CD4-positive, CD25-positive, alpha-beta regulatory T cell (primary cell): ENCODE measurements at regions not wholly inside any gene's neighbourhood (a gene's known extent, or its start where the extent isn't known, plus 50 kb on each side); places are given as distances from the start of the nearest gene placed in this dataset.

Experiments used
- ATAC-seq, 2 donors: fragments of 150-1000 bp; cut with Tn5 transposase; one replicate each; pipeline ENCODE4 v1.10.0; 2021; ENCODE audit warnings: low read depth in 2 of 2, moderate number of reproducible peaks in 2 of 2, moderate library complexity in 1 of 2
- DNase-seq, 3 donors: peaks; one replicate each; pipeline versions ENCODE4 v3.0.0 to v3.0.0-alpha.2; 2012 to 2022; ENCODE audit warnings: mixed read lengths in 1 of 3
- H3K27ac ChIP-seq: one replicate; pipeline ENCODE4 v1.7.0; 2013; ENCODE audit warnings: mild to moderate bottlenecking, low read length; ENCODE audit not compliant: insufficient read depth, poor library complexity, severe bottlenecking
- H3K27me3 ChIP-seq: one replicate; pipeline ENCODE4 v1.7.0; 2013; ENCODE audit warnings: low read length; ENCODE audit not compliant: control insufficient read depth, insufficient read depth
- H3K36me3 ChIP-seq: one replicate; pipeline ENCODE4 v1.7.0; 2013; ENCODE audit warnings: mild to moderate bottlenecking, low read length, moderate library complexity; ENCODE audit not compliant: control insufficient read depth, insufficient read depth
- H3K4me1 ChIP-seq: 2 replicates; pipeline ENCODE4 v1.7.0; 2013; ENCODE audit warnings: mild to moderate bottlenecking, low read length; ENCODE audit not compliant: insufficient read depth, control insufficient read depth, poor library complexity, severe bottlenecking
- H3K4me3 ChIP-seq: one replicate; pipeline ENCODE4 v1.7.0; 2013; ENCODE audit warnings: low read depth, mild to moderate bottlenecking, low read length, moderate library complexity
- H3K9me3 ChIP-seq, 2 experiments: 1 replicate in 1 of 2; 2 replicates in 1 of 2; pipeline ENCODE4 v1.7.0; 2013; ENCODE audit warnings: low read length in 2 of 2, mild to moderate bottlenecking in 1 of 2, moderate library complexity in 1 of 2; ENCODE audit not compliant: control insufficient read depth in 2 of 2
- H3K27ac Mint-ChIP-seq, 3 donors: one replicate each; pipeline ENCODE4 v1.8.0; 2020 to 2022; ENCODE audit warnings: mild to moderate bottlenecking in 3 of 3, mixed read lengths in 3 of 3, moderate library complexity in 2 of 3
- H3K27me3 Mint-ChIP-seq: one replicate; pipeline ENCODE4 v1.8.0; 2022; ENCODE audit warnings: mild to moderate bottlenecking, mixed read lengths
- H3K36me3 Mint-ChIP-seq: one replicate; pipeline ENCODE4 v1.8.0; 2020; ENCODE audit warnings: mixed read lengths
- H3K4me1 Mint-ChIP-seq, 4 donors: one replicate each; pipeline ENCODE4 v1.8.0; 2020 to 2022; ENCODE audit warnings: mixed read lengths in 4 of 4, mild to moderate bottlenecking in 1 of 4
- H3K4me3 Mint-ChIP-seq, 4 donors: one replicate each; pipeline ENCODE4 v1.8.0; 2020 to 2022; ENCODE audit warnings: mild to moderate bottlenecking in 4 of 4, mixed read lengths in 4 of 4, moderate library complexity in 3 of 4
- H3K9me3 Mint-ChIP-seq, 7 donors: one replicate each; pipeline ENCODE4 v1.8.0; 2020 to 2022; ENCODE audit warnings: mixed read lengths in 7 of 7, mild to moderate bottlenecking in 3 of 7, moderate library complexity in 2 of 7

DNA sequence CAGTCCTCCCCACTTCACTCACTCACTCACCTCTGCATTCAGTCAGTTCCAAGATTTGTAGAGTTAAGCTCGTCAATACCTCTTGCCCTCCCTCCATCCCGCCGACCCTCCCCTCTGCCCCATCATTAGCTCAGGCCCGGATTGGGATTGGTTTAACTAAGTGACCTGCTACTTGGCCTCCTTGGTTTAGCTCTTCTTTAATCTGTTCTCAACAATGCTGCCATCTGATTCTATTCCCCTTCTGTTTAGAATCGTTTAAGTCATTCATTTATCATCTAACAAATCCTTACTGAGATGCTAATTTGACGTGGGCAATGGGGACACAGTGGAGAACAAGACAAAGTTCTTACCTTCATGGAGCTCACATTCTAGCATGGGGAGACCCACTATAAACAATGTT lies 204.6 kb downstream of the MTX2 start:
- no peaks in the 10 kb centered on the region for H3K36me3 ChIP-seq
- Mint-ChIP-seq H3K36me3 (no peaks in the 10 kb centered on the region), H3K4me3 (no peak overlapping the region), H3K9me3 (no peaks in the 10 kb centered on the region), H3K27me3 (peaks cover 4% of the 10 kb centered on the region), H3K4me1 (peaks cover 0 to 15% (median 4%) of the 10 kb centered on the region in 4 donors), H3K27ac (peak overlapping the region in 2 of 3 donors; percentile 34 to 62)
- H3K27ac ChIP-seq = no peak overlapping the region
- H3K27me3 ChIP-seq = peaks cover 9% of the 10 kb centered on the region
- DNase-seq (no peak), ATAC-seq (no peak)
- H3K4me3 ChIP-seq = no peak overlapping the region
- H3K9me3 ChIP-seq = no peaks in the 10 kb centered on the region
- H3K4me1 ChIP-seq = no peaks in the 10 kb centered on the region

DNA sequence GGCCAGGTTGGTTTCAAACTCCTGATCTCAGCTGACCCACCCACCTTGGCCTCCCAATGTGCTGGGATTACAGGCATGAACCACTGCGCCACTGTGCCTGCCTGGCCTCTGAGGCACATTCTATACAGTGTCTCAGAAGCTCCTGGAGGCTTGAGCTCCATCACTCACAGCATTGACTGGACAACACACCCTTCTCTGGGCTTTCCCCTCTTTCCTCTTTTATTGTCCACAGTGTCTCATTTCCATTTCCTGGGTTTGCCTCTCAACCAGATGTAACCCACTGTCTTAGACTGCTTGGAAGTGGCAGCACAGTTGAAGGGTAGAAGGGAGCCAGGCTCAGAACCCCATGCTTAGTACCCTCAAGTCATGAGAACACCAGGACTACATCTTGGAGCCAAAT lies 208.1 kb downstream of the MTX2 start:
- no peak overlapping the region for H3K4me3 ChIP-seq
- peaks cover 0 to 13% (median 4%) of the 10 kb centered on the region in 4 donors for H3K4me1 Mint-ChIP-seq
- peaks cover 7% of the 10 kb centered on the region for H3K27me3 ChIP-seq
- DNase-seq (no peak), ATAC-seq (no peak)
- no peak overlapping the region for H3K27ac Mint-ChIP-seq
- no peaks in the 10 kb centered on the region for H3K4me1 ChIP-seq
- no peak overlapping the region for H3K4me3 Mint-ChIP-seq
- H3K36me3 ChIP-seq = no peaks in the 10 kb centered on the region
- no peak overlapping the region for H3K27ac ChIP-seq
- no peaks in the 10 kb centered on the region for H3K36me3 Mint-ChIP-seq
- H3K27me3 Mint-ChIP-seq = peaks cover 4% of the 10 kb centered on the region
- H3K9me3 ChIP-seq = no peaks in the 10 kb centered on the region
- H3K9me3 Mint-ChIP-seq = no peaks in the 10 kb centered on the region

DNA sequence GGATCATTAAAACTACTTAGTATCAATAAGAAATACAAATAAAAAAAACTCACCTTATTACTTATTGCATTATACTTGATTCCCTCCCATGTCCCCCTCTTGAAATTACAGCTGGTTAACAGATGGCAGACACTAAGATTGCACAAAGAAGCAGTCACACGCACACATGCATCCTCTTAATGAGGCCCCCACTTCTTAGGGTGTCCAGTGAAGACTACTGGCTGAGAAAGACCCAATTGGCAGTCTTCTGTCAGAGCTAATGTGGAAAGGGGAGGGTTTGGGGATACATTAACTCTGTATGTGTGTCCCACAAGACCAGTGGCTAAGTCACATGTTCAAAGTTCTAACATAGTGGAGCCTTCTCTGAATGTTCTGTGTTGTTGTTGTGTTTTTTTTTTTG lies 210.7 kb downstream of the MTX2 start:
- Histone ChIP-seq H3K27me3 (peaks cover 5% of the 10 kb centered on the region), H3K9me3 (no peaks in the 10 kb centered on the region), H3K27ac (no peak overlapping the region), H3K4me1 (no peaks in the 10 kb centered on the region), H3K36me3 (no peaks in the 10 kb centered on the region), H3K4me3 (no peak overlapping the region)
- Mint-ChIP-seq H3K4me3 (no peak overlapping the region), H3K36me3 (no peaks in the 10 kb centered on the region), H3K4me1 (no peaks in the 10 kb centered on the region), H3K27ac (no peak overlapping the region), H3K9me3 (no peaks in the 10 kb centered on the region), H3K27me3 (peaks cover 8% of the 10 kb centered on the region)
- ATAC-seq = no peak
- DNase-seq = no peak

DNA sequence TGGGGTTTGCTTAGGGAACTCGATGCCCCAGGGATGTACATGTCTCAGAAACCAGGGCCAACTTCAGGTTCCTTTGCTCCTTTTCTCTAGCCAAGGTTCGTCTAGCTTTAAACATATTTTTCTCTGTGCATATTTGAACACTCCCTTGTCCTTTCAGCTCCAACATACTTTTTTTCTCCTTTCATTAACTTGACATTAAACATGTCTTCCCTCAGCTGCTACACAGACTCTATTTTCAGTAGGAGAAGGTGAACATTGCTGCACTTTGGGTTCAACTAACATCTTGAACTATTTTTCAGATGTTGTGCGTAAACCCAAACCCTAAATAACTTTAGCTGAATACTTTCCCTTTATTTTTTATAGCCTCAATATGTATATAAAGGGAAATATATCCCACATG lies 212.9 kb downstream of the MTX2 start:
- no peak for DNase-seq
- Histone ChIP-seq H3K27ac (no peak overlapping the region), H3K27me3 (peaks cover 5% of the 10 kb centered on the region), H3K4me3 (no peak overlapping the region), H3K9me3 (no peaks in the 10 kb centered on the region), H3K36me3 (no peaks in the 10 kb centered on the region), H3K4me1 (no peaks in the 10 kb centered on the region)
- H3K36me3 Mint-ChIP-seq = no peaks in the 10 kb centered on the region
- no peak overlapping the region for H3K4me3 Mint-ChIP-seq
- no peak overlapping the region for H3K27ac Mint-ChIP-seq
- peaks cover 5% of the 10 kb centered on the region for H3K27me3 Mint-ChIP-seq
- peaks cover 0 to 3% (median 0%) of the 10 kb centered on the region in 7 donors for H3K9me3 Mint-ChIP-seq
- no peak for ATAC-seq
- H3K4me1 Mint-ChIP-seq = no peaks in the 10 kb centered on the region

DNA sequence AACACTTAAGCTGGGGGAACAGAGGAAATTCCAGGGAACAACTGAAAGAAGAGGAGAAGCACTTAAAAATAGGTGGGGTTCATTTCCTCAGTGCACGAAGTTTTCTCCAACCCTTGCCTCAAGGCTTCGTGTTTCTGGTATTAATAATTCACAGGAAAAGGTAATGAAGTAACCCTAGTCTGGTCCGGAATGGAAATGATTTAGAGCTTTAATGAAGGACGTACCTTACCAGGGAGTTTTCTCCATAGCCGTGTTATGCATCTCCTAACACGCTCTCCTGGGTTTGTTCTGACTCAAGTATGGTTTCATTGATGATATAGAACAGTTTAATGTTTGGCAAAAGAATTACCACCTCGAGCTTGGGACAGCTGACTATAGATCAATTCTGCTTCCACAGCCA lies 214.2 kb downstream of the MTX2 start:
- Mint-ChIP-seq H3K4me3 (no peak overlapping the region), H3K9me3 (peaks cover 0 to 3% (median 0%) of the 10 kb centered on the region in 7 donors), H3K27me3 (peaks cover 11% of the 10 kb centered on the region), H3K27ac (no peak overlapping the region), H3K36me3 (no peaks in the 10 kb centered on the region), H3K4me1 (no peaks in the 10 kb centered on the region)
- H3K9me3 ChIP-seq = no peaks in the 10 kb centered on the region
- no peak for DNase-seq
- ATAC-seq = no peak
- no peaks in the 10 kb centered on the region for H3K4me1 ChIP-seq
- H3K4me3 ChIP-seq = no peak overlapping the region
- no peak overlapping the region for H3K27ac ChIP-seq
- peaks cover 3% of the 10 kb centered on the region for H3K27me3 ChIP-seq
- no peaks in the 10 kb centered on the region for H3K36me3 ChIP-seq

DNA sequence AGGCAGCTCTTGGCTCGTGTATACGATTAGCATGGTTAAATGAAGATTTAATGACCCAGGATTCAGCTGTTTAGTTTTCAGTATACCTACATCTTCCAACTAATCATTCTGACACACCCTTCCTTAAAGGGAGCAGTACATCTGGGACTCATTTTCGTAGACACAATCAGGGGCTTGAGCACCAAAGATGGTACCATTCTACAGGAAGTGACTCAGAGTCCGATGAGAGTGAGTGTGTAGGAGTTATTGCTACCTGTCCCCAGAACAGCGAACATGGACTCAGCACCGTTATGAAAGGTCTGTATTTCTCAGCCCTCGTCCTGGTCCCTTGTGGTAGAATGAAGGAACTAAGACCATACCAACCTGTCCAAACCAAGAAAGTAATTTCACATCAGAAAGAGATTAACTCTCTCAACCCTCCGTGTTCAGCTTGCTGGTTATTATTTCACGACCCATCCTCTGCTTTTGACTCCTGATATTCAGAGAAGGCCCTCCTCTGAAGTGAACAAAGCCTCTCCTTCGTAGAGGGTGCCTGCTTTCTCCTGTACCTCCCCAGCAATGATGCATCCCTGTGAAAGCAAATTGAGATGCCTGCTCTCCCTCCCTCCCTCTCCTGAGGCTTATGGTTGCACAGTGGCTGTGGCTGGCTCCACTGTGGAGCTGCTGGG lies 214.8 kb downstream of the MTX2 start:
- no peak for ATAC-seq
- H3K27me3 ChIP-seq = peaks cover 3% of the 10 kb centered on the region
- H3K4me3 Mint-ChIP-seq = no peak overlapping the region
- peaks cover 0 to 3% (median 0%) of the 10 kb centered on the region in 7 donors for H3K9me3 Mint-ChIP-seq
- no peaks in the 10 kb centered on the region for H3K36me3 ChIP-seq
- no peak for DNase-seq
- no peaks in the 10 kb centered on the region for H3K36me3 Mint-ChIP-seq
- no peak overlapping the region for H3K27ac ChIP-seq
- no peaks in the 10 kb centered on the region for H3K9me3 ChIP-seq
- H3K27me3 Mint-ChIP-seq = peaks cover 14% of the 10 kb centered on the region
- no peak overlapping the region for H3K4me3 ChIP-seq
- H3K27ac Mint-ChIP-seq = no peak overlapping the region
- H3K4me1 ChIP-seq = no peaks in the 10 kb centered on the region
- H3K4me1 Mint-ChIP-seq = no peaks in the 10 kb centered on the region

DNA sequence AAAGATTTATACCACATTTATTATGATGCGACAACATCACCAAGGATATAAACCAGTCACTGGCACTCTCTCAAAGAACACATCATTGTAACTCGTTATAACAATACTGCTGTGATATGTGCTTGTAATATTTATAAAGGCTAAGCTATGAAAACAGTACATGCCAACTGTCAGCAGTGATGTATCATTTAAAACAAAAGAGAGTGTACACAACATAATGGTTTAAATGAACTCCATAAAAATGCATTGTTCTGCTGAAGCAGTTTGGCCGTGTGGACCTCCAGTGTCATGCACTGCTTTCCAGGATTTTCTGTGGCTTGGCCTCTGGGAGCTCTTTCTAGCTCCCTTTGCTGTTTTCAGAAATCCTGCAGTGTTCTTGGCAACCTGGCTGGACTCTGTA lies 215.6 kb downstream of the MTX2 start:
- Histone ChIP-seq H3K9me3 (no peaks in the 10 kb centered on the region), H3K36me3 (no peaks in the 10 kb centered on the region), H3K27me3 (peaks cover 3% of the 10 kb centered on the region), H3K27ac (no peak overlapping the region), H3K4me3 (no peak overlapping the region), H3K4me1 (no peaks in the 10 kb centered on the region)
- H3K9me3 Mint-ChIP-seq = peaks cover 0 to 3% (median 0%) of the 10 kb centered on the region in 7 donors
- no peak overlapping the region for H3K27ac Mint-ChIP-seq
- no peaks in the 10 kb centered on the region for H3K36me3 Mint-ChIP-seq
- ATAC-seq (no peak), DNase-seq (no peak)
- H3K27me3 Mint-ChIP-seq = peaks cover 14% of the 10 kb centered on the region
- H3K4me3 Mint-ChIP-seq = no peak overlapping the region
- H3K4me1 Mint-ChIP-seq = no peaks in the 10 kb centered on the region

DNA sequence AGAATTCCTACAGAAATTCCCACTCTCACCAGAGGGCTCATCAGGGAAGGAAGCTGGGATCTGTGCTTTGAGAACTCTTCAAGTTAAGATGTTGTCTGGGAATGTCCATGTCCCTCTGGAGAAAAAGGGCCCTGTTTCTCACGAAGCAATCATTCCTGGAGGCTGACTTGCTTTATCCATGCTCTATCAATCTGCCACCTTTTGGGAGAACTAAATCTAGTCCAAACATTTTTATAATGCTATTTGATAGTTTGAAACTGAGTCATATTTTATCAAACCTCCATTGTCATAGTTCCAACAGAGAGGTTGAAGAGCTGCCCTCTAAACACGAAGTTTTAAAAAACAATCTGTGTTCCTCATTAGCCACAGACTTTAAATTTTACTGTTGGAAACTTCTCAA lies 219.2 kb downstream of the MTX2 start:
- H3K36me3 Mint-ChIP-seq = no peaks in the 10 kb centered on the region
- DNase-seq = no peak
- Histone ChIP-seq H3K9me3 (no peaks in the 10 kb centered on the region), H3K36me3 (no peaks in the 10 kb centered on the region), H3K27me3 (peaks cover 5% of the 10 kb centered on the region), H3K4me3 (no peak overlapping the region), H3K4me1 (no peaks in the 10 kb centered on the region), H3K27ac (no peak overlapping the region)
- no peak overlapping the region for H3K27ac Mint-ChIP-seq
- H3K9me3 Mint-ChIP-seq = peaks cover 0 to 6% (median 0%) of the 10 kb centered on the region in 7 donors
- H3K27me3 Mint-ChIP-seq = peaks cover 10% of the 10 kb centered on the region
- no peak overlapping the region for H3K4me3 Mint-ChIP-seq
- no peak for ATAC-seq
- peaks cover 0 to 3% (median 0%) of the 10 kb centered on the region in 4 donors for H3K4me1 Mint-ChIP-seq
